ENCODE measurements at regions not wholly inside any gene's neighbourhood (a gene's known extent, or its start where the extent isn't known, plus 50 kb on each side); places are given as distances from the start of the nearest gene placed in this dataset.

DNA sequence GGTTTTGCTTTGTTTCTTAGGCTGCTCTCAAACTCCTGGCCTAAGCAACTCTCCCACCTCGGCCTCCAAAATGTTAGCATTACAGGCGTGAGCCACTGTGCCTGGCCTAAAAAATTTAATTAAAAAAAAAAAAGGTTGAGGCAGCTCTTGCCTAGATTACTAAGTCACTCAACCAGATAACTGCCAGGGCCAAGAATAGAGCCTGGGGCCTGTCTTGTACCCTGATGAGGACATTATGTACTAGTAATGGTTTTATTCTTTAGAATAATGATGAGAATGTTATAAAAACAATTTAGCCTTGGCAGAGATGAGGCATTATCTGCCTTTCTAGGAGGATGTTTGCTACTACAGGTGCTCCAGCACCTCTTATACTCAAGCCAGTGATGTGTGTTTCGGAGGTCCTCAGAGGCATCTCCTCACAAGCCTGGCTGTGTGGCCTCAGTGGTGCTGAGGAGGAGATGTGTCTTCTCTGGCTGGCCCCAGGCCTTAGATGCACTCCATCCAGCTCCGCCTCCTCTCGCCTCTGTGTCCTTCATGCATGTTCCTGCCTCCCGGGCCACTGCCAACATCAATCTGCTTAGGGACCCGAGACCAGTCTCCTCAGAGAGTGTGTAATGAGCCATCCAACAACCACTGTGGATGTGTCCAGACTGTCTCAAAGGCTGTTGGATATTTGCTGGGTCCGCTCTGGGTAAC, 337.7 kb upstream of the GATB start:
- DNase-seq (ENCODE audit: low read depth in 1 of 2, low spot score in 1 of 2): no peak

DNA sequence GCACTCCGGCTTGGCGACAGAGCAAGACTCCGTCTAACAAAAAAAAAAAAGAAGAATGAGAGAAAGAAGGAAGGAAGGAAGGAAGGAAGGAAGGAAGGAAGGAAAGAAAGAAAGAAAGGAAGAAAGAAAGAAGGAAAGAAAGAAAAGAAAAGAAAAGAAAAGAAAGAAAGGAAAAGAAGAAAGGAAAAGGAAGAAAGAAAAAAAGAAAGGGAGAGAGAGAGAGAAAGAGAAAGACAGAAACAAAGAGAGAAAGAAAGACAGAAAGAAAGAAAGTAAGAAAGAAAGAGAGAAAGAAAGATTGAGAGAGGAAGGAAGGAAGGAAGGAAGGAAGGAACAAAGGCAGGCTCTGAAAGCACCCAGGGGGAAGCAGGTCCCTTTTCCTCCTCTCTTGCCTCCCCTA, 336.6 kb upstream of the GATB start:
- DNase-seq (ENCODE audit: low read depth in 1 of 2, low spot score in 1 of 2): no peak

DNA sequence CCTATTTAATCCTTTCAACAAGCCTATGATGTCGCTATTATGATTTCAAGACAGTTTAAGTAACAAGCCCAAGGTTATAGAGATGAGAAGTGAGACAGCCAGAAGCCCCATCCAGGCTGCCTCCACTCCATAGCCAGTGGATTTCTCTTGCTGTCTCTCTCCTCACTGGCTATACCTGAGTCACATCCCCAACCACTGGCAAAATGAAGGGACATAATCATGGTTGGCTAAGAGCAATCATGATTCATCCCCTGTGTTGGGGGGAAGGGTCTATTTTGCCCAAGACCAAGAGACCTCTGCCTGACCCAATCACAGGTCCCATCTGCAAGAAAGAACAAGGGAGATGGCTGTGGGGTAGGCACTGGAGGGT, 334.9 kb upstream of the GATB start:
- no peak for DNase-seq (ENCODE audit: low read depth in 1 of 2, low spot score in 1 of 2)

DNA sequence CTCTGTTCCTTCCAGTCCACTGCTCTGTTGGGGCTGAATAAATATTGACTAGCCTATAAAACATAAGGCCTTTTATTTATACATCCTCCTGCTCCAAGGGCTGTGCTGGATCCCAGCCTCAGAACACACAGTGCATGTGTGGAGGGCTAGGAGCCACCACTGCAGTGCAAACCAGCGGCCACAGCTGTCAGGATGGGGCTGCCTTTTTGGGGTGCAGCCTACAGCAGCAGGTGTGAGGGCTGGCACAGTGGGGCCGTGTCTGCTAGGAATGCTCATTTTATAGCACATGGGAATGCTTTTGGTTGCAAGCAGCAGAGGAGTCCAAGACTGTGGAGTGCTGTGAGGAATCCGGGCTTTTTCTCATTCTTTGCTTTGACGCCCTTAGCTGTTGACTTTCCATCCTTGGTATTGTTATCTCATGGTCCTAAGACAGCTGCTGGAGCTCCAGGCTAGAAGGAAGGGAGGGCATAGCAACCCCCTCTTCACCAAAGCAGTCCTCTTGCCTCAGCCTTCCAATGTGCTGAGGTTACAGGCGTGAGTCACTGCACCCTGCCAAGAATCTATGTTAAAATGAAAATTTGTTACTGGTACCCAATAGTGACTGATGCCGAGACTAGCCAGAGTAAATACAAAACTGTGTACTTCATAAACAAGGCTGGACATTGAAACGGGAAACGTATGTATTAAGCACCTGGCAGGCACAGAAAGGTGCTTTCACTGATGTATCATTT, 334.3 kb upstream of the GATB start:
- DNase-seq (ENCODE audit: low read depth in 1 of 2, low spot score in 1 of 2): no peak

DNA sequence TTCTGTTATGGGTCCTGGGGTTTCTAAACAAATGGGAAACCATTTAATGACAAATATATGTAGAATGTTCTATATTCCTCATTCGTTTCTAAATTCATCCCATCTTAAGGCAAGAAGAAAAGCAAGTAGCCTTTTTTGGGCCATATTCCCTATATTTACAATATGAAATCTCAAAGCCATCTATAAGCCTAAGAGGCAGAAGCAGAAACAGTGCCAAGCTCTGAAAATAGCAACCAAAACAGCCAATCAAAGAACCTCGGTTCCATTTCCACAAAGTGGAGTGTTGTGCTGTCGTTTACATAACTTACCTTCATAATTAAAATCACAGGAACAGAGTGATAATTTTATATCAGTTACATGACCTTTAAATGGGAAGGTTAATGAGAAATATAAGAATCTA, 330.6 kb upstream of the GATB start:
- DNase-seq (ENCODE audit: low read depth in 1 of 2, low spot score in 1 of 2): no peak

DNA sequence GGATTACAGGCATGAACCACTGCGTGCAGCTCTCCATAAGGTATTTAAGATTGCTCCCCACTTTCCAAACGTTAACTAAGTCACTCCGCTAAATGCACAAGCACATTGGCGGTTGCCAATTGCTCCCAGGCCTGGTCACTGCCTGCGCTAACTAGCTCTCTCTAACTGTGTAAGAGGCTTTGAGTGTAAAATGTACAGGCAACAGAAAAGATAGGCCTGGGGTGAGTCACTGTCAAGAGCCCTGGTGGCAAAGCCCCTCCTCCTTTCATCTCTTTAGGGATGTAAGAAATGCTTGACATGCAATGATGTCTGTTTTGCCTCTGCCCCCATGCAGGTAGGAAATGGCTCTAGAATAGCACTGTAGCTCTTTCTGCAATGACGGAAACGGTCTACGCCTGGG, 329.7 kb upstream of the GATB start:
- DNase-seq (ENCODE audit: low read depth in 1 of 2, low spot score in 1 of 2): no peak

DNA sequence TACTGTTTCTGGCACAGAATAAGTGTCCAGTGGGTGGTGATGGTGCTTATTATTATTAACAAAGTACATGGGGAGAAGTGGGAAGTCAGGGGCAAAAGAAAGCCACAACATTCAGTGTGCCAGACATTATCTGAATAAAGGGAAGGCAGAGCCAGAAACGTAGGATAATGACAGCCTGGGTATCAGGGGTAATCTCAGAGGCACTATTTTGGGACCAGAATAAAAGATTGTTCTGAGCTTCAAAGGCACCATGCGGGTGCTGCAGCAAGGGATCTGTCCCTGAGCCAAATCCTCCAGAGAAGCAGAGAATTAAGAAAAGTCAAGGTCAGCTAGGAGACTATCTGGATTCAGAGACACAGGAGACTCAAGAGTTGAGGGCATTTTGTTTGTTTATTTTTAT, 328.8 kb upstream of the GATB start:
- no peak for DNase-seq (ENCODE audit: low read depth in 1 of 2, low spot score in 1 of 2)

DNA sequence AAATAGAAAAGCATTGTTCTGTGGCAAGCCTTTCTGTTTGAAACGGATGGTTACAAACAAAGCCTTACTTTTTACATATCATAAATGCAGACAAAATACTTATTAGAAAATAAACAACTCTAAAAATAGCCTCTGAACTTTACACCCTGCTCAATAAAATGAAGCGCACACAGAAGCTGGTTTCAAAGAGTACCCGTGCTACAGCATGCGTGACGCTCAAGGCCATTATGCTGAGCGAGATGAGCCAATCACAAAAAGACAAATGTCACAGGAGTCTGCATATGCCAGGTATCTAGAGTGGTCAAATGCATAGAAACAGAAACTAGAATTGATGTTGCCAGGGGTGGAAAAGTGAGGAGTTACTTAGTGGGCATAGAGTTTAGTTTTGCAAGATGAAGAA, 326.5 kb upstream of the GATB start:
- no peak for DNase-seq (ENCODE audit: low read depth in 1 of 2, low spot score in 1 of 2)

DNA sequence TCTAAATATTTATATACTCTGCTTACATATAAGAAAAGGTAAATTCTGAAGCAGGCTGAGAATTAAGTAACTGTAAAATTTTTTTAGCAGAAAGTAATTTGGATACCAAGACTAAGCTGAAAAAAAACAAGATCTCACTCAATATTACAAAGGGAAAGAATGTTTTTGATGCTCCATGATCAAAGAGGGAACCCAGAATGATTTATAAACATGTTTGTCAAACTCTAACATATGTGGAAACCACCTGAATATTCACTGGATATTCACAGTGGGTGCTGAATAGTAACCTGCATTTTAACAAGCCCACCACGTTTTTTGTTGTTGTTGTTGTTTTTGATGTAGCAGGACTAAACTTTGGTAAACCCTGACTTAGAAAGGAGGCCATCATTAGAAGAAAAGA, 324.9 kb upstream of the GATB start:
- DNase-seq (ENCODE audit: low read depth in 1 of 2, low spot score in 1 of 2): no peak

DNA sequence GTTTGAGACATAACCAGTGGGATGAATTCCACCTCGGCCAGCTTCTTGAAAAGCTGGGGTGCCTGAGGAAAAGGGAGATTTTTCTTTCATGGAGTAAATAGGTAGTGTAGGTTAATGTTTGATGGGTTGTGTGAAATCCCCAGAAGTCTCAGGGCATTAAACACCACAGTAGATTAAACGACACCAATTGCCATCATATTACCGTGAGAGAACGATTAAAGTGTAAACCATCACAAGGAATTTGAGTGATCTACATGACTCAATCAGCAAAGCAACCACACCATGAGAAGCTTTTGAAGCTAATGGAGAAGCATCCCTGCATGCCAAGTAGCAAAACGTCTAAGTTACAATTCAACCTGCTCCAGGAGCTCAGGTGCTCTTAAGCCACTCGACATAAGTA, 322.5 kb upstream of the GATB start:
- DNase-seq (ENCODE audit: low read depth in 1 of 2, low spot score in 1 of 2): no peak

DNA sequence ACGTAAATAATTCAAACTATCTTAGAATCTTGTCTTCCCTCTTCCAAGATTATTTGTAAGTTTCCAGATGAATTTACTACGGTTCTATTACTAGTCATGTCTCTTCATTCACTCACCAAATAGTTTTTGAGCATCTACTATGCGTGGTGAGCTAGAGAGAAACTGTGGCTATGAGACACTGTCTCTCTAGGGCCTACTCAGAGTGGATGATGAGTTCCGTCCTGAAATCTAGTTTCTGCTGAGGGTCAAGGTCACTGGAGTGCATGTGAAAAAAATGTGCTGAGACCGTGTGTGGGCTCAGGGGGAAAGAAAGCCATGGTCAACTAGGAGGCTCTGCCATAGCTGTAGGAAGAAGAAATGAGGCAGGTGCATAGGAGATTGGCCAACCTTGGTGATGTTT, 320.2 kb upstream of the GATB start:
- DNase-seq (ENCODE audit: low read depth in 1 of 2, low spot score in 1 of 2): no peak

DNA sequence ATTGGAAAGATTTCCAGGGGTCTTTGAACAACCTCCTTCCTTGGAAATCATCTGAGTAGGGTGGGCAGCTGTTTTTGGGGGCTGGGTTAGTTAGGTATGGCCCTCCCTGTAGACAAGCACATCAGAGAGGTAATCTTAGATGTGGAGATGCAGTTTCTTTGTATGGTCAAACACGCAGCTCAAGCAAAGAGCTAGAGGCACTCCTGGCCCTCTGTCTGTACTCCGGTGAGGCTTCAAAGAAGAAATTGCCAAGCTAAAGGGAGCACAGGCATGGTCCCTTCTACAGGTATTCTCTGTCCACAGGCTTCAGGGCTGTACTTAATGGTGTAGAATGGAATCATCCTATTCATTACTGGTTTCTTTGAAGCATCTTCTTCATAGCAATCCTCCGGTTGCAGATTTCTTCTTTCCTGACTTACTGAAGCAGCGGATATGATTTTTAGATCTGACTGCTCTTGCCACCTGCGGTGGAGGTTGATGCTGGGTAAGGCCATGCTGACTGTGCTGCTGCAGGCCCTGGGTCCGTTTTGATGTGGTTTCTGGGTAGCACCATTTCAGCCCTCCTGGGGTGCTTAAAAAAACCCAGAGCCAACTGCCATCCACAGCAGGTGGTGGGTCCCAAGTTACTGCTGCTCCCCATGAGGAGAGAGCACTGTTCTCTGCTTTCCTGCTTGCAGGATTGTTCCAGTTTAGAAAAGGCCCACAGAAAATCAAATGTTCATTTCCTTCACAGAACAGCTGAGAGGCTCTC, 318.9 kb upstream of the GATB start:
- no peak for DNase-seq (ENCODE audit: low read depth in 1 of 2, low spot score in 1 of 2)

DNA sequence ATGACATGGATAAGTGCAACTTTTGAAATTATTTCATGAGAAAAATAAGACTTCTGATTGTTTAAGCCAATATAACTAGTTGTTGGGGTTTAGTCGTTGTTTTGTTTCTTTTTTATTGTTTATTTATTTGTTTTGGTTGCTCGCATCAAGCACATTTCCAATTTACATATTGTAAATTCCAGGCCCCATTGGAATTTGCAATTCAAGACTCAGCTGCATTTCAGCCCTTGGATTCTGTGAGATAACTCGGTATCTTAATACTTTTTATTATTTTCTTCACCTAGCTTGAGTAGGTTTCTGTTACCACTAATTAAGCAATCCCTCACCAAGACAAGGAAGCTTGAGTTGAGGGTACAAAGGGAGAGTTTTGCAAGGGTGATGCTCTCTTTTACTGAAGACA, 318.3 kb upstream of the GATB start:
- DNase-seq (ENCODE audit: low read depth in 1 of 2, low spot score in 1 of 2): no peak

DNA sequence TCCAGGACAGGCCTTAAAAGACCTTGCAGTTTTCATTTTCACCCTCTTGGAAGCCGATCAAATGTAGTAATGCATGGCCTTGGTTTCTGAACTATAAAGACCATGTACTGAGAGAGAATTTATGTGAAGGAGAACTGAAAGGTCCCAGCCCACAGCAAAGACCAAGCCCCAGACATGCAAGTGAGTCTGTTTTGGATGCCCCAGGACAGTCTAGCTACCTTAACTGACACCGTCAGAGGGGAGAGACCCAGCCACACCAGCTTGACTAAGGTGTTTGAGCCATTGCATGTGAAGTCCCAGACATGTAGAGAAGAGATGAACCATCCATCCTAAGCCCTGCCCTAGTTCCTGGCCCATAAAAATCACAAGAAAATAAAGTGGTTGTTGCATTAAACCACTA, 316.8 kb upstream of the GATB start:
- no peak for DNase-seq (ENCODE audit: low read depth in 1 of 2, low spot score in 1 of 2)

DNA sequence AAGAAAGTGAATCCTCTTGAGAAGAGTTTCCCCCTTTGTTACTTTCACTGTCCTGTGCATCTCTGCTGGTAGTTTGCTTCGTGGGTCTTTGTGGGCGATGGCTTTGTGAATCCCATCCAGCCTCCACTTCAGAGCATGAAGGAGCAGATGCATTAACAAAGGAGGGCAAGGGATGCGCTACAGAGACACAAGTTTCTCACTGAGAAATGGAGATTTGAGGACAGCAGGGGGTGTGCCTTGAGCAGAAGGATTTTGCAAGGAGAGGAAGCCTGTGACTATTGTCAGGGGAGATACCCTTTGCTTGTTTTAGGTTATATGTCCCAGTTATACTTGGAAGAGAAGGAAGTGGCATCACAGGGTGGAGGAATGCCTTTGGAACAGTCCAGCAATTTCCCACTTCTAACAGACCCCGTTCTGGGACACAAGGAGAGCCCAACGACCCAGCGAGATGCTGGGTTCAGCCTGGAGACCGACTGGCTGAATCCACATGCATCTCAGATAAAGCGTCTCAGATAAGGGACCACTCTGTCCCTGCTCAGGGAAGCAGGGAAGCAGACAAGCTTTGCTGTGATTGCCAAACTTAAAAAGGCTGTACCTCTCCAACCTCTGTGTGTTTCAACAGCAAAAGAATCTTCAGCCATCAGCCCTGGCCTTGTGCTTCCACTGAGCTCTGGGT, 314.6 kb upstream of the GATB start:
- no peak for DNase-seq (ENCODE audit: low read depth in 1 of 2, low spot score in 1 of 2)

DNA sequence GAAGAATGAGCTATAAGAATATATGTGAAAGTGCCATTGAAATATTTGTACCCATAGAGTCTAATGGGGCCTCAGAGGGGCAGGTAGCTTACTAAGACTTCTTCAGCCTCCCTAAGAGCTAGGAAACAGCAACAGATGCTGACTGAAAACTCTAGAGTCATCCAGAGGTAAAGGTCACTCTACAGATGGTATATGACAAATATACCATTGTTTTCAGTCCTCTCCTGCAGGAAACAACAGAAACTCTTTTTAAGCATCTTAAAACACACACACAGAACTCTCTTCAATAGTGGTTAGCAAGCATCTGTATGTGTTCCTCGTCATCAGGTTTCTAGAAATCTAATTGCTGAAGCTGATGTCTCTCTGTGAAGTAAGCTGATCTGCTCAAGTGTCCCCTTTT, 313.8 kb upstream of the GATB start:
- no peak for DNase-seq (ENCODE audit: low read depth in 1 of 2, low spot score in 1 of 2)

DNA sequence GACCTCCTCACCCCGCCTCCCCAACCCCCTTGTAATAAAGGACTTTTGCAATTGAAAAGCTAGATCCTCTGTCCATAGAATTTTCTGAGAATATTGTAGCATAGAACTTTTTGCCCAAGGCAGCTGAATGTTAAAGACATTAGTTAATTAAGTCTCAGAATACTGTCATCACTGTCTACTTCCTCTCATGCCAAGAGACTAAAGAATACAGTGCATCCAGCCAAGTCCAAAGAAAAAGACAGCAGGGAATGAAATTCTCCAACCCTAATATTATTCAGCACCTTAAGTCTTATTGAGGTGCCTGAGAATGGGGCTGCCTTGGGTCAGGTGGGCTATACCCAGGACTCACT, 313.3 kb upstream of the GATB start:
- no peak for DNase-seq (ENCODE audit: low read depth in 1 of 2, low spot score in 1 of 2)

DNA sequence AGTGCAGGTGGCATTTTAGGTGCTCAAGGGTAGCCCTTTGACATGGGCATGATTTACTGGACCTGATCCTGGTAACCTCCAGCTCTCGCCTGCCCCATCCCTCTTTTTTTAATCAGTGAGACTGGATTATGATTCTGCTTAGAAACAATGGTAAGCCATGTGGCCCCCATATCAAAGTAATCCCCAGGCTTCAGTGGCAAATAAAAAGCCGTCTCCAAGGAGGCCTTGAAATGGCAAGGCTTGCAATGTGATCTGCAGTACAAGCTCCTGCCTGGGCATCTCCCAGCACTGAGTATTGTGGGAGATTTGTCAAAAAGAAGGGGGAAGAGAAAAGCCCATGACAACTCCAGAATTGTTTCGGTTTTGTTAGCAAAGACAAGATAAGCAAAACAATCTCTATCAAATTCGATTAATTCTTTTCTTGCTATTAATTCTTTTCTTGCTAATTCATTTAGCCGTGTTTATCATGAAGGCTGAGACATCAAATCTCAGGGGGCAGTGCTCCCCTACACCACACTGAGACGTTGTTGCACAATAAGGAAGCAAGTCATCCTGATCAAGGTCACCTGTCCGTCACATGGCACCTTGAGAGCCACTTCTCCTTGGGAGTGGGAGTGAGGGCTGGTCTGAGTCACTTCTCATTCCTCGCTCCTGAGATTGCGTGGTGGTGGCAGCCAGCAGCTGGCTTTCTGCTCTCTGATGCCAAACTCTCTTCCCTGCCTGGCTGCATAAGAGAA, 312.7 kb upstream of the GATB start:
- no peak for DNase-seq (ENCODE audit: low read depth in 1 of 2, low spot score in 1 of 2)

DNA sequence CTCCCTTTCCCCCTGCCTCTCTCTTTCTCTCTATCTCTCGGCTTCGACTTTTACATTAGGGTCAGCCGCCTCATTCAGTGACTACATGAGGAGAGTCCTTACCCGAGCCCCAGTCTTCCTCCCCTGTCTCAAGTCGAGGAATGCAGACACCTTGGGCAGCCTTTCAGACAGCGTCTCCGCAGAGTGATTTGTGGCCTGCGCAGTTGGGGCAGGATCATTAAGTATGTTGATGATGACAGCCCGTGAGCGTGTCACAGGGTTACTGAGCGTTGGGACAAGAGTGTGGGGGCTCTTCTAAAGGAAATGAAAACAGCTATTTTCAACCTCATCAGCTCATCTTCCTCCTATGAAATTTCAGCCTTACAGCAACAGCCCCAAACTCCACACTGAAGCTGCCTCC, 312.1 kb upstream of the GATB start:
- no peak for DNase-seq (ENCODE audit: low read depth in 1 of 2, low spot score in 1 of 2)

DNA sequence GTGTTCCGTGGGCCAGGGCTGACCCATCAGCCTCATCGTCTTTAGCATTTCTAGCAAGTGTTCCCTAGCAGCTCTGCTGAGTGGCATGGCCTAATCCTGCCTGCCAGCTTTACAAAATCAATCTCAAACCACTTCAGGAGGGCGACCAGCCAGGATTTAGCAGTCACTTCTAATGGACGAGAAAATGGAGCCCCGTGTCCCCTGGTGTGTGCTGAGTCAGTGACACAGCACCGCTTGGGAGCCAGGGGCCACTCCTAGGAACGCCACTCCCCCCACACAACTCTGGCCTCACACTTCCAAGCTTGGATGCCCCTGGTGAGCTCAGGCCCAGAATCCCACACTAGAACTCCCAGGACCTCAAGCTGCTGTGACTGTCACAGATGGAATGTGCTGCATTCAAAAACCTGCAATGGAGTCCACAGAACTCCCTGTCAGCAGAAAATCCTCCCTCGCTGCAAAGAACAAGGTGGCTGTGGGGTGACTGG, 311.2 kb upstream of the GATB start:
- DNase-seq (ENCODE audit: low read depth in 1 of 2, low spot score in 1 of 2): no peak

DNA sequence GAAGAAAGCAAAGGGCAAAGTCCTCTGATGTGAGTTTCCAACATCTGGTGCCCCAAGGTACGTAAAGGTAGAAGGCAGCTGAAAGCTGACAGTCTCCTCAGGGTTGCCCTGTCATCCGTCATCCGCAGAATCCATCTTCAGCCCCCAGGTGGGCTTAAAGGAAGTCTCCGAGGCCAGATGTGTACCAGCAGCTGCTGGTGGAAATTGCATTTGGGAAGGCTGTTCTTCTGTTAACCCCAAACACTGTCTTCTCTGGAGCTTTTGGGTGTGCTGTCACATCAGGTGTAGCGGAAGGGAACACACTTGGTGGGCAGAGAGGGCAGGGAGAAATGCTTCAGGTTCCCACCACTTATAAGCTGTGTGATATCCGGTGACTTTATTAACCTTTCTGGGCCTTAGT, 310.0 kb upstream of the GATB start:
- DNase-seq (ENCODE audit: low read depth in 1 of 2, low spot score in 1 of 2): no peak

Measured in stimulated activated CD4-positive, alpha-beta T cell treated with anti-CD3 and anti-CD28 coated beads, Interleukin-15, amount 100 ng/mL, for 1 hour (primary cell).